Erythroblast (primary cell): ENCODE measurements at regions not wholly inside any gene's neighbourhood (a gene's known extent, or its start where the extent isn't known, plus 50 kb on each side); places are given as distances from the start of the nearest gene placed in this dataset.

Experiments used
- GATA1 ChIP-seq: IDR thresholded peaks from 2 replicates; pipeline ENCODE4 v1.6.1; 2011; ENCODE audit warnings: low read depth, mild to moderate bottlenecking, control low read depth, low read length, moderate library complexity
- POLR2A ChIP-seq: IDR thresholded peaks from 2 replicates; pipeline ENCODE4 v1.6.1; 2011; ENCODE audit warnings: mild to moderate bottlenecking, low read length

GRCh38 chr7:17244786-17245185, 53.7 kb upstream of the AHR start:
- TF ChIP-seq POLR2A (no peak), GATA1 (no peak)
